HL-60 (cell line): ENCODE measurements at regions not wholly inside any gene's neighbourhood (a gene's known extent, or its start where the extent isn't known, plus 50 kb on each side); places are given as distances from the start of the nearest gene placed in this dataset.

Experiments used
- DNase-seq, 2 experiments: peaks; one replicate each; pipeline ENCODE4 v3.0.0-alpha.2; 2010 to 2020; ENCODE audit warnings: low read depth in 1 of 2, low spot score in 1 of 2
- H3K27ac ChIP-seq: fragments of 250-450 bp; sonication (Bioruptor Pico); replicated peaks from 2 replicates; pipeline ENCODE4 v1.5.1; 2020; ENCODE audit warnings: mild to moderate bottlenecking, moderate library complexity
- H3K27me3 ChIP-seq: fragments of 250-450 bp; sonication (Bioruptor Pico); 2 replicates; pipeline ENCODE4 v1.5.1; 2021; ENCODE audit warnings: mild to moderate bottlenecking, moderate library complexity; ENCODE audit not compliant: insufficient read depth, poor library complexity, severe bottlenecking
- H3K4me3 ChIP-seq: replicated peaks from 2 replicates; pipeline ENCODE4 v1.5.1; 2011; ENCODE audit warnings: mild to moderate bottlenecking, control low read depth, low read length; ENCODE audit not compliant: insufficient read depth
- GABPA ChIP-seq: IDR thresholded peaks from 2 replicates; pipeline ENCODE4 v1.6.1; 2012; ENCODE audit warnings: low read depth
- POLR2AphosphoS5 ChIP-seq: IDR thresholded peaks from 2 replicates; pipeline ENCODE4 v1.6.1; 2012; ENCODE audit warnings: low read depth
- SPI1 ChIP-seq: IDR thresholded peaks from 2 replicates; pipeline ENCODE4 v1.6.1; 2012; ENCODE audit warnings: low read depth, mild to moderate bottlenecking, borderline replicate concordance
- TF ChIP-seq, protein P1 (sequence below): IDR thresholded peaks from one replicate; pipeline ENCODE4 v1.5.1; 2011; ENCODE audit warnings: low read length, control low read depth, inconsistent platforms; ENCODE audit not compliant: insufficient read depth
- TF ChIP-seq, protein P2 (sequence below): IDR thresholded peaks from 2 replicates; pipeline ENCODE4 v1.6.1; 2012; ENCODE audit warnings: low read depth; ENCODE audit not compliant: insufficient replicate concordance

- TF ChIP-seq, protein P1, sequence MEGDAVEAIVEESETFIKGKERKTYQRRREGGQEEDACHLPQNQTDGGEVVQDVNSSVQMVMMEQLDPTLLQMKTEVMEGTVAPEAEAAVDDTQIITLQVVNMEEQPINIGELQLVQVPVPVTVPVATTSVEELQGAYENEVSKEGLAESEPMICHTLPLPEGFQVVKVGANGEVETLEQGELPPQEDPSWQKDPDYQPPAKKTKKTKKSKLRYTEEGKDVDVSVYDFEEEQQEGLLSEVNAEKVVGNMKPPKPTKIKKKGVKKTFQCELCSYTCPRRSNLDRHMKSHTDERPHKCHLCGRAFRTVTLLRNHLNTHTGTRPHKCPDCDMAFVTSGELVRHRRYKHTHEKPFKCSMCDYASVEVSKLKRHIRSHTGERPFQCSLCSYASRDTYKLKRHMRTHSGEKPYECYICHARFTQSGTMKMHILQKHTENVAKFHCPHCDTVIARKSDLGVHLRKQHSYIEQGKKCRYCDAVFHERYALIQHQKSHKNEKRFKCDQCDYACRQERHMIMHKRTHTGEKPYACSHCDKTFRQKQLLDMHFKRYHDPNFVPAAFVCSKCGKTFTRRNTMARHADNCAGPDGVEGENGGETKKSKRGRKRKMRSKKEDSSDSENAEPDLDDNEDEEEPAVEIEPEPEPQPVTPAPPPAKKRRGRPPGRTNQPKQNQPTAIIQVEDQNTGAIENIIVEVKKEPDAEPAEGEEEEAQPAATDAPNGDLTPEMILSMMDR: no peak
- TF ChIP-seq, protein P2, sequence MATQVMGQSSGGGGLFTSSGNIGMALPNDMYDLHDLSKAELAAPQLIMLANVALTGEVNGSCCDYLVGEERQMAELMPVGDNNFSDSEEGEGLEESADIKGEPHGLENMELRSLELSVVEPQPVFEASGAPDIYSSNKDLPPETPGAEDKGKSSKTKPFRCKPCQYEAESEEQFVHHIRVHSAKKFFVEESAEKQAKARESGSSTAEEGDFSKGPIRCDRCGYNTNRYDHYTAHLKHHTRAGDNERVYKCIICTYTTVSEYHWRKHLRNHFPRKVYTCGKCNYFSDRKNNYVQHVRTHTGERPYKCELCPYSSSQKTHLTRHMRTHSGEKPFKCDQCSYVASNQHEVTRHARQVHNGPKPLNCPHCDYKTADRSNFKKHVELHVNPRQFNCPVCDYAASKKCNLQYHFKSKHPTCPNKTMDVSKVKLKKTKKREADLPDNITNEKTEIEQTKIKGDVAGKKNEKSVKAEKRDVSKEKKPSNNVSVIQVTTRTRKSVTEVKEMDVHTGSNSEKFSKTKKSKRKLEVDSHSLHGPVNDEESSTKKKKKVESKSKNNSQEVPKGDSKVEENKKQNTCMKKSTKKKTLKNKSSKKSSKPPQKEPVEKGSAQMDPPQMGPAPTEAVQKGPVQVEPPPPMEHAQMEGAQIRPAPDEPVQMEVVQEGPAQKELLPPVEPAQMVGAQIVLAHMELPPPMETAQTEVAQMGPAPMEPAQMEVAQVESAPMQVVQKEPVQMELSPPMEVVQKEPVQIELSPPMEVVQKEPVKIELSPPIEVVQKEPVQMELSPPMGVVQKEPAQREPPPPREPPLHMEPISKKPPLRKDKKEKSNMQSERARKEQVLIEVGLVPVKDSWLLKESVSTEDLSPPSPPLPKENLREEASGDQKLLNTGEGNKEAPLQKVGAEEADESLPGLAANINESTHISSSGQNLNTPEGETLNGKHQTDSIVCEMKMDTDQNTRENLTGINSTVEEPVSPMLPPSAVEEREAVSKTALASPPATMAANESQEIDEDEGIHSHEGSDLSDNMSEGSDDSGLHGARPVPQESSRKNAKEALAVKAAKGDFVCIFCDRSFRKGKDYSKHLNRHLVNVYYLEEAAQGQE: no peak
- no peak for TF ChIP-seq SPI1
- no peak for TF ChIP-seq POLR2AphosphoS5
- no peak for TF ChIP-seq GABPA
- no peaks in the 10 kb centered on the region for H3K27me3 ChIP-seq
- H3K4me3 ChIP-seq: no peak overlapping the region
- DNase-seq: no peak
- H3K27ac ChIP-seq: no peak overlapping the region
These were observed 766.1 kb downstream of the LTN1 start for GRCh38 chr21:28226563-28226962.

GRCh38 chr21:28224191-28224726 is 768.4 kb downstream of the LTN1 start:
- no peak for DNase-seq
- TF ChIP-seq GABPA (no peak), POLR2AphosphoS5 (no peak), SPI1 (no peak)
- TF ChIP-seq, protein P2: no peak
- TF ChIP-seq, protein P1: no peak
- no peaks in the 10 kb centered on the region for H3K27me3 ChIP-seq
- H3K27ac ChIP-seq: no peak overlapping the region
- H3K4me3 ChIP-seq: no peak overlapping the region

DNA sequence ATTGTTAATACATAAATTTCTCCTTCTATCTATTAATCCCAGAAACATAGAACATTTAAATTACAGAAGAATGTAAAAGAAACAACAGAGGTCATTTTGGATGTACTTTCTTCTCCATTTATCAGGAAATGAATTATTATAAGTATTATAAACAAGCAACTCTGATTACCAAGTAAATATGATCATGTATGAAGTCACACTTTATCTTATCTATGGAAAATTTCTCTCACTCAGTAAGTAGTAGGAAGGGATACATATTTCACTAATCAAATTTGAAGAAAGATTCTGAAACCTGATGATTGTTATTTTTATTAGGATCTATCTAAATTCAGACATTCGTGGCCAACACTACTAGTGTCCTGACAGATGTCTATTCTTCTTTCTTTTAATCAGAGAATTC is 770.7 kb downstream of the LTN1 start:
- no peak overlapping the region for H3K27ac ChIP-seq
- DNase-seq: no peak
- no peak for TF ChIP-seq SPI1
- no peak for TF ChIP-seq GABPA
- TF ChIP-seq POLR2AphosphoS5: no peak
- TF ChIP-seq, protein P2: no peak
- TF ChIP-seq, protein P1: no peak
- H3K27me3 ChIP-seq: no peaks in the 10 kb centered on the region
- no peak overlapping the region for H3K4me3 ChIP-seq
